Activated T-cell treated with anti-CD3 and anti-CD28 coated beads for 48 hours (primary cell): ENCODE measurements at regions not wholly inside any gene's neighbourhood (a gene's known extent, or its start where the extent isn't known, plus 50 kb on each side); places are given as distances from the start of the nearest gene placed in this dataset.
"Not testable (repeated sequence)": the region's sequence is repeated elsewhere in the genome, so short reads cannot be mapped to it uniquely, and the experiment has no call there.

Experiments
- DNase-seq: peaks from one replicate; pipeline ENCODE4 v3.0.0-alpha.2; 2020; ENCODE audit warnings: low read depth

- DNase-seq = no peak
Measured at GRCh38 chr14:106058342-106058741, 532.0 kb downstream of the TMEM121 start.

DNA sequence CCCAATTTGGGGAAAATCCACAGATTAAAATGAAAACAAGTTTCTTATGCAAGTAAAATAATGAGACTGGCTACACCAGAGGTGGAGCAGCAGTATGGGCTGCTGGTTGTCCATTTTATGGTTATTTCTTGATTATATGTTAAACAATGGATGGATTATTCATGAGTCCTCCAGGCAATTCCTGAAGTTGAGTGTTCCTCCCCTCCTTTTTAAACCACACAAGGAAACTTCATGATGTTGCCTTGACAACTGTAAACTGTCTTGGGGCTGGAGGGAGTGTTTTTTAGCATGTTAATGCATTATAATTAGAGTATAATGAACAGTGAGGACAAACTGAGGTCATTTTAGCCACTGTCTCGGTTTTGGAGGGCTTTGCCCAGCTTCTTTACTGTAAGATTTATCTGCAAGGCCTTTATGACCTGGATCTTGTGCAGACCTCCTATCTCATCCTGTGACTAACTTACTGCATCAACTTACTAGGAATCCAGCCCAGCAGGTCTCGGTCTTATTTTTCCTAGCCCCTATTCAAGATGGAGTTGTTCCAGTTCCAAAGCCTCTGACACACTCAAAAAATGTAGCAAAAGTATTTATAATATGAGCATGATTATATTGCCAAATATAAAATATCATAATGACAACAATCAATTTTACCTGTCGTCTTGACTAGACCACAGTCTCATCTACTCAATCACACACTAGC is 534.0 kb downstream of the TMEM121 start:
- no peak for DNase-seq

DNA sequence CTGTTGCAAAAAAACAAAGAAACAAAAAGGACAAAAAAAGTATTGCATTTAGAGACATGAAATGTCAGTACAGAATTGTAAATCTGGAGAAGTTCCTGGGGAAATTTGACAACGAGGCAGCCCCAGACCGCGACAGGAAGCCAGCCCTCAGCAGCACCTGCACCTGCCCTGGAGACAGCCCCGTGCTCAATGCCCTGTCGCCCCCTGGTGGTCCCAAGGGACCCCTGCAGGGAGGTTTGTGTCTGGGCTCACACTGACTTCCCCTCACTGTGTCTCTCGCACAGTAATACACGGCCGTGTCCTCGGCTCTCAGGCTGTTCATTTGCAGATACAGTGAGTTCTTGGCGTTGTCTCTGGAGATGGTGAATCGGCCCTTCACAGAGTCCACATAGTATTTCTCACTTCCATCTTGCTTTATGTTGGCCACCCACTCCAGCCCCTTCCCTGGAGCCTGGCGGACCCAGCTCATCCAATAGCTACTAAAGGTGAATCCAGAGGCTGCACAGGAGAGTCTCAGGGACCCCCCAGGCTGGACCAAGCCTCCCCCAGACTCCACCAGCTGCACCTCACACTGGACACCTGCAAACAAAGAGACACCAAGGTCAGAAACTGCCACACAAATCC is 535.6 kb downstream of the TMEM121 start:
- DNase-seq = peak; percentile 72

DNA sequence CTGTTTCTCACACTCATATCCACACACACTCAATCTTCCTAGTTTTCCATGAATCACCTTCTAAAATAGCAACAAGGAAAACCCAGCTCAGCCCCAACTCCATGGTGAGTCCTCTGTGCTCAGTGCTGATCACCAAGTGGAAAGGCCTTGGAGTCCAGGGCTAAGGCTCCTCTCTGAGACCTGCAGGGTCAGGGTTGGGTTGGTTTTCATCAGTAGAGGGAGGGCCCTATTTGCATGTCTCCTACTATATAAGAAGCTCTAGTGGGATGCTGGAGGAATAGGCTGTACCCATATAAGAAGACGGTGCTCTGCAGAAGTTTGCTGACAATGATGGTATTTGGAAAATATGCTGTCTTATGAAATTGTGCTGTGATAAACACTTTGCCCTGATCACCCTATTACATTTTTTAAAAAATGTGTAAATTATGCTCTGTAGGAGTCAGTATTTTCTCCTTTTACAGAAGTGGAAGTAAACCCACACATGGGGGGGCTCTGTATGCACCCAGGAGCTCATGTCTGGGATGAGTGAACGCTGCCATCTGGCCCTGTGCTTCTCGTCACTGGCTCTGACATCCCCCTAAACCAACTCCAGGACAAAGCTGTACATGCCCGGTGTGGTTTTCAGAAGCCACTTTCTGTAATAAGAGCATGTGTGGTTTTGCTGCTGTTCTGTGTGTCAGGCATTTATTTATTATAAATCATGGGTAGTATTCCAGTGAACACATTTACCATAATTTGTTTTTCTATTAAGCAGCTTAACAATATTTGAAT is 536.3 kb downstream of the TMEM121 start:
- no peak for DNase-seq

- no peak for DNase-seq
Measured at GRCh38 chr14:106067935-106068334, 541.6 kb downstream of the TMEM121 start.

DNA sequence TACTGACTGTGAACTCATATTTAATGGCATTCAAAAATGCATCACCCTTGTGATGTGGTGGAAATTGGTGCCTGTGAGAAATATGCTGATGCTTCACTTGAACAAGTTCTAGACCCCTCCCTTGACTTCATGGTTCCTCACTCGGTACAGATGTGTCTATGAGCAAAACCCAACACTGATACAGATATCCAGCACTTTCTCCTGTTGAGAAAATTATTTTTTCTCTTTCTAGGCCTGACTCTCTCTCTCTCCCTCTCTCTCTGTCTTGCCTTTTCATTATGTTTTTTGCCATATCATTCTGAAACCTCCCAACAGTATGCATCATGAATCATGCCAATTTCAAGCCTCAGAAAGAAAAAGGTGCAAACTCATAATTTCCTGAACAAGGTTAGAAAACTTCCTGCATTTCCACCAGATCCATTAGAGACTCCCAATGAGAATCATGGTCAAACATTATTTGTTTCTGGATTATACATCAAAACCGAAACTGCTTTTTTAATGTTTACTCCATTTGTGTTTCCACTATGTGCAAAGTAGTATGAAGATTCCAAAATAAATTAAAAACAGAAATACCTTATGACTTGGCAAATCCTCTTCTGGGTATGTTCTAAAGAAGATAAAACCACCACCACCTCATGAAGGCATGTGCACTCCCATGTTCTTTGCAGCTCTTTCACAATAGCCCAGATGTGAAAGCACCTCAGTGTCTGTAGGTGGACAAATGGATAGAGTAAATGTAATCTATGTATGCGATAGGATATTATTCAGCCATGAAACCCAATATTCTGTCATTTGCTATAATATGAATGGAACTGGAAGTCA is 543.6 kb downstream of the TMEM121 start:
- DNase-seq = no peak

DNA sequence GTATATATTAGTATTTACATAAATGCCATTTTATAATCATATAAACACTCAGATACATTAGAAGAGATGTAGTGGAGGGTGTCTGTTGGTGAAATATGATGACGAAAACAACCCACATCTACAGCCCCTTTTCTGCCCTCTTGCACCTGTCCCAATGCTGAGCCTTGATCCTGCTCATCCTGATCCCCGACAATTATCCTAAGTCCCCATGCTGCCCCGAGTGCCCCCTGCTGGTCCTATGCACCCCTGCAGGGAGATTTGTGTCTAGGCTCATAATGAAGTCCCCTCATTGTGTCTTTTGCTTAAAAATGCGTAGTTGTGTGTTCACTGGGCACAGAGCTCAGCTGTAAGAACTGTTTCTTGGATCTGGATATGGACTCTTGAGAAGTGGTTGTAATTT is 554.5 kb downstream of the TMEM121 start:
- no peak for DNase-seq

DNA sequence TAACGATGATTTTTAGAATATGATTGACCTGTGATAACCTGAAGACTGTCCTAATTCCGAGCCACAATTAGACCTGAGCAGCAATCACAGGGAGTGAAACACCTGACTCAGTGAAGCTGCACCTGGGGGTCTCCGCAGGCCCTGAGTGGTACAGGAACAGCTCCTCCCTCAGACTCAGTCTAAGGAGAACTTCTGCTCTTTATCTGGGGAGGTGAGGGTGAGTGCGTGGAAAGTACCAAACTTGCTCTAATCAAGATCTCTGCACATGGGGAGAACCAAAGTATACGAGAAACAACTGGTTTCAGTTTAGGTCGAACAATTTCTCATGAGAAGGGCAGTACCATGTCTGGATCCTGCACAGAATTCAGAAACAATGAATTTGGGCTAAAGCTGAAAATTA is 555.3 kb downstream of the TMEM121 start:
- not testable (repeated sequence) for DNase-seq

DNA sequence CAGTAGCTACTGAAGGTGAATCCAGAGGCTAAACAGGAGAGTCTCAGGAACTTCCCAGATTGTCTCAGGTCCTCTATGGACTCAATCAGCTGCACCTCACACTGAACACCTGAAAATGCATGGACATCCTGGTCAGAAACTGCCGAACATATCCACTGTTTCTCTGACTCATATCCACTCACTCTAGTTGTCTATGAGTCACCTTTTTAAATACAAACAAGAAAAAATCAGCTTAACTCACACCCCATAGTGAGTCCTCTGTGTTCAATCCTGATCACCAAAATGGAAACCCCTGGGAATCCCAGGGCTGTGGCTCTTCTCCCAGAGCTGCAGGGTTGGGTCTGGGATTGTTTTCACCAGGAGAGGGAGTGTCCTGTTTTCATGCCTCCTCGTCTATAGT is 556.7 kb downstream of the TMEM121 start:
- DNase-seq = no peak

DNA sequence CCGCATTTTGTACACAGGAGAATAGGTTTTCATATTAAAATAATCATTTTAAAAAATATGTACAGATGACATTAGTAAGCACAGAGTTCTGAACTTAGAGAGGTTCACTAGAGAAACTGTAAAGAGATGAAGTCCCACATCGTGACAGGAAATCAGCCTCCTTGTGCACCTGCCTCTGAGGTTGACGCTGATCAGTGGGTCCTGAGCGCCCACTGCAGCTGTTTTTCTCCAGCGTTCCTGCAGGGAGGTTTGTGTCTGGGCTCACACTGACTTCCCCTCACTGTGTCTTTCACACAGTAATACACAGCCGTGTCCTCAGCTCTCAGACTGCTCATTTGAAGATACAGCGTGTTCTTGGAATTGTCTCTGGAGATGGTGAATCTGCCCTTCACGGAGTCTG is 561.5 kb downstream of the TMEM121 start:
- DNase-seq = no peak

DNA sequence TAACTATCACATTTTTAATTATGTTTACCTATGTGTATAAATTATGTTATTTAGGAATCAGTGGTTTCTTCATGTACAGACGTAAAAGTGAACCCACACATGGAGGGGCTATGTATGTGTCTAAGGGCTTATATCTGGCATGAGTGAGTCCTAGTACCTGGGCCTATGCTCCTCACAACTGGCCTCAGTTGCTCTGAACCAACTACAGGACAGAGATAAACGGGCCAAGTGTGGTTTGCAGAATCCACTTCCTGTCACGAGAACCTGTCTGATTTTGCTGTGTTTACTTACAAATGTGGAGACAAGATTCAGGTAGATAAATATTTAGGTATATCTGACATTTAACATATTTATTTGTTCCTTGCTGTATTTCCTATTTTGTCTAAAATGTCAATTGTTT is 562.5 kb downstream of the TMEM121 start:
- not testable (repeated sequence) for DNase-seq

- peak; percentile 78 for DNase-seq
Measured at GRCh38 chr14:106094654-106095189, 568.3 kb downstream of the TMEM121 start.

- no peak for DNase-seq
Measured at GRCh38 chr14:106107703-106108102, 581.3 kb downstream of the TMEM121 start.

- no peak for DNase-seq
Measured at GRCh38 chr14:106109337-106109736, 583.0 kb downstream of the TMEM121 start.

DNA sequence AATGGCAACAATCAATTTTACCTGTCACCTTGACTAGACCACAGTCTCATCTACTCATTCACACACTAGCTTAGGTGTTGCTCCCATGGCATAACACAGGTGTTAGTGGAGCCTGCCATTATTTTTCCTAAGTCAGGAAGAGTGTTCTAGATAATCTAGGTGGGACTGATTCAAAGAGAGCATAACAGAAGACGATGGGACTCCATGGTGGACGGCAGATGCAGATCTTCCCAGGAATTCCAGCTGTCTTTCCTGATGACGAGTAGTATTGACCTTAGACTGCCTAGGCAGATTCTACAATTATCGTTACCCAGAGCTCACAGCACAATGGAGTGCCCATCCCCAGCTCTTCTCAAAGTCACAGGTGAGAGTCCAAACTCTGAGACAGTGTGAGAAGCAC is 589.0 kb downstream of the TMEM121 start:
- no peak for DNase-seq

DNA sequence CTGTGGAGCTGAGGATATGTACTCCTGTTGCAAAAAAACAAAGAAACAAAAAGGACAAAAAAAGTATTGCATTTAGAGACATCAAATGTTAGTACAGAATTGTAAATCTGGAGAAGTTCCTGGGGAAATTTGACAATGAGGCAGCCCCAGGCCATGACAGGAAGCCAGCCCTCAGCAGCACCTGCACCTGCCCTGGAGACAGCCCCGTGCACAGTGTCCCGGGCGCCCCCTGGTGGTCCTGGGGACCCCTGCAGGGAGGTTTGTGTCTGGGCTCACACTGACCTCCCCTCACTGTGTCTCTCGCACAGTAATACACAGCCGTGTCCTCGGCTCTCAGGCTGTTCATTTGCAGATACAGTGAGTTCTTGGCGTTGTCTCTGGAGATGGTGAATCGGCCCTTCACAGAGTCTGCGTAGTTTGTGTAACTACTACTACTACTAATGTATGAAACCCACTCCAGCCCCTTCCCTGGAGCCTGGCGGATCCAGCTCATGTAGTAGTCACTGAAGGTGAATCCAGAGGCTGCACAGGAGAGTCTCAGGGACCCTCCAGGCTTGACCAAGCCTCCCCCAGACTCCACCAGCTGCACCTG is 590.1 kb downstream of the TMEM121 start:
- peak; percentile 22 for DNase-seq

GRCh38 chr14:106120101-106120500 is 593.7 kb downstream of the TMEM121 start:
- DNase-seq = no peak

DNA sequence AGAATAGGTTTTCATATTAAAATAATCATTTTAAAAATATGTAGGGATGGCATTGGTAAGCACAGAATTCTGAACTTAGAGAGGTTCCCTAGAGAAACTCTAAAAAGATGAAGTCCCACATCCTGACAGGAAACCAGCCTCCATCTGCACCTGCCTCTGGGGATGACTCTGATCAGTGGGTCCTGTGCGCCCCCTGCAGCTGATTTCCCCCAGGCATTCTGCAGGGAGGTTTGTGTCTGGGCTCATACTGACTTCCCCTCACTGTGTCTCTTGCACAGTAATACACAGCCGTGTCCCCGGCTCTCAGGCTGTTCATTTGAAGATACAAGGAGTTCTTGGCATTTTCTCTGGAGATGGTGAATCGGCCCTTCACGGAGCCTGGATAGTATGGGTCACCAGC is 602.9 kb downstream of the TMEM121 start:
- peak; percentile 25 for DNase-seq

DNA sequence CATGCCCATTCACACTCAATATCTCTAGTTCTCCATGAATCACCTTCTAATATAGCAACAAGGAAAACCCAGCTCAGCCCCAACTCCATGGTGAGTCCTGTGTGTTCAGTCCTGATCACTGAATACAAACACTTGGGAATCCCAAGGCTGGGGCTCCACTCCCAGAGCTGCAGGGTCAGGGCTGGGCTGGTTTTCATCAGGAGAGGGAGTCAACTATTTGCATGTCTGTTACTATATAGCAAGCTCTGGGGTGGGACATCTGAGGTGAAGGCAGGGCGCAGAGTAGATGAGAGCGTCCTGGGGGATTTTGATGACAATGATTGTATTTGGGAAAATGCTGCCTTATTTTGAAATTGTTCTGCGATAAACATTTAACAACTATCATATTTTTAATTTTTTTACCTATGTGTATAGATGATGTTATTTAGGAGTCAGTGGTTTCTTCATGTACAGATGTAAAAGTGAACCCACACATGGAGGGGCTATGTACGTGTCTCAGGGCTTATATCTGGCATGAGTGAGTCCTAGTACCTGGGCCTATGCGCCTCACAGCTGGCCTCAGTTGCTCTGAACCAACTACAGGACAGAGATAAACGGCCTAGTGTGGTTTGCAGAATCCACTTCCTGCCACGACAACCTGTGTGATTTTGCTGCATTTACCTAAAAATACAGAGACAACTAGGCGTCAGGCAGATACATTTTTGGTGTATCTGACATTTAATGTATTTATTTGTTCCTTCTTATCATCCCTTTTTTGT is 603.7 kb downstream of the TMEM121 start:
- DNase-seq = not testable (repeated sequence)

DNA sequence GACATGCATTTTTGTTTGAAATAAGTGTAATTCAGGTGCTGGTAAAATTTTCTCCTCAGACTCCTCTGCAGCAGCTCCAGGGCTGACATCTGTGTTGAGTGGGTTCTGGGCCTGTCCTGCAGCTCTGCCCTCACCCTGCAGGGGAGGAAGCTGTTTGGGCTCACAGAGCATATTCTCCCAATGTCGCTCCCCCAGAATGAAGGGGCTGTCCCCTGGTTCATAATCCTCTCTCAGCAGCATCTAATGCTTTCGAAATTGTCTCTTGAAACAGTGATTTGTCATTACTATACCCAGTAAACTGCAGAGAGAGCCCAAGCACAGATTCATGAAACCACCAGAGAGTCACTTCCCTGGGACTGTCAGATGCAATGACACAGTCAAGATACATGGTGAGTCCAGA is 606.7 kb downstream of the TMEM121 start:
- peak; percentile 31 for DNase-seq

DNA sequence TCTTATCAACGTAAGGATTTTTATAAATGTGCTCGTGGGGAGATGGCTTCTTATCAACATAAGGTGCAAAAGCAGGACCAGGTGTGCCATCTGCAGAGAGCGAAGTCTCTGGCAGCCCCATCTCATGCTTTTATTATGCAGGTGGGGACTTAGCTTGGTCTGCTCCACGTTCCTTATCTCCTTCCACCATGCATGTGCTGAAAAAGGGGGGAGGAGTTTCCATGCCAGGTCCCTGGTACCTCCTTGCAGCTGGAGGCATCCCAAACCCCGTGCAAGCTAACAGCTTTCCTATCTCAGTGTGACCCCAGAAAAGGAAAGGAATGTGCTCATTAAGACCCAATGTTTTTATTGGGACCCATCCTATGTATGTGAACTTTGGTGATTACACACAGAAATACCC is 608.5 kb downstream of the TMEM121 start:
- no peak for DNase-seq
